ENCODE measurements at regions not wholly inside any gene's neighbourhood (a gene's known extent, or its start where the extent isn't known, plus 50 kb on each side); places are given as distances from the start of the nearest gene placed in this dataset.
A peak's percentile ranks its signal among the peaks of the same experiment; 100 is the strongest.

- Histone ChIP-seq H3K4me1 (ENCODE audit: control insufficient read depth in 2 of 2, insufficient read depth in 2 of 2, low read length in 2 of 2) (no peaks in the 10 kb centered on the region), H3K9me3 (ENCODE audit: control insufficient read depth in 2 of 3, low read length in 3 of 3) (no peaks in the 10 kb centered on the region), H3K36me3 (ENCODE audit: control insufficient read depth in 2 of 3, insufficient read depth in 3 of 3, low read length in 3 of 3) (no peaks in the 10 kb centered on the region), H3K27me3 (ENCODE audit: control insufficient read depth in 2 of 2, insufficient read depth in 2 of 2, low read length in 2 of 2) (no peaks in the 10 kb centered on the region), H3K27ac (ENCODE audit: low read depth, low read length) (no peak overlapping the region), H3K4me3 (ENCODE audit: low read length) (no peak overlapping the region)
- ChIA-PET CTCF (no interaction called here), POLR2A (no interaction called here)
- intact Hi-C loops (cut with micrococcal nuclease), result no loop called here
- peaks cover 0 to 6% (median 2%) of the 10 kb centered on the region in 11 donors for H3K9me3 Mint-ChIP-seq
- peaks cover 0 to 13% (median 10%) of the 10 kb centered on the region in 7 donors for H3K4me1 Mint-ChIP-seq
- ATAC-seq (no peak), DNase-seq (peak in 1 of 9 donors; percentile 7)
- H3K4me3 Mint-ChIP-seq, result no peak overlapping the region
- peaks cover 0 to 19% (median 14%) of the 10 kb centered on the region in 5 donors for H3K27me3 Mint-ChIP-seq
- H3K27ac Mint-ChIP-seq, result no peak overlapping the region
- H3K36me3 Mint-ChIP-seq, result no peaks in the 10 kb centered on the region
Measured at GRCh38 chr16:66295761-66296546, 70.5 kb upstream of the CDH5 start.

- Histone ChIP-seq H3K27me3 (ENCODE audit: control insufficient read depth in 2 of 2, insufficient read depth in 2 of 2, low read length in 2 of 2) (no peaks in the 10 kb centered on the region), H3K9me3 (ENCODE audit: control insufficient read depth in 2 of 3, low read length in 3 of 3) (no peaks in the 10 kb centered on the region), H3K4me1 (ENCODE audit: control insufficient read depth in 2 of 2, insufficient read depth in 2 of 2, low read length in 2 of 2) (no peaks in the 10 kb centered on the region), H3K36me3 (ENCODE audit: control insufficient read depth in 2 of 3, insufficient read depth in 3 of 3, low read length in 3 of 3) (no peaks in the 10 kb centered on the region), H3K4me3 (ENCODE audit: low read length) (no peak overlapping the region), H3K27ac (ENCODE audit: low read depth, low read length) (no peak overlapping the region)
- ATAC-seq (no peak), DNase-seq (peak in 1 of 9 donors; percentile 3)
- Mint-ChIP-seq H3K27ac (no peak overlapping the region), H3K27me3 (peaks cover 0 to 19% (median 14%) of the 10 kb centered on the region in 5 donors), H3K9me3 (peaks cover 0 to 6% (median 1%) of the 10 kb centered on the region in 11 donors), H3K4me1 (peaks cover 0 to 10% (median 9%) of the 10 kb centered on the region in 7 donors), H3K4me3 (no peak overlapping the region), H3K36me3 (no peaks in the 10 kb centered on the region)
- CTCF ChIA-PET, result no interaction called here
- intact Hi-C loops (cut with micrococcal nuclease), result no loop called here
- POLR2A ChIA-PET, result no interaction called here
Measured at GRCh38 chr16:66295213-66295612, 71.3 kb upstream of the CDH5 start.

GRCh38 chr16:66294507-66294906, 72.0 kb upstream of the CDH5 start:
- intact Hi-C loops (cut with micrococcal nuclease), result no loop called here
- H3K4me3 Mint-ChIP-seq, result no peak overlapping the region
- ChIA-PET POLR2A (no interaction called here), CTCF (no interaction called here)
- H3K36me3 ChIP-seq (ENCODE audit: control insufficient read depth in 2 of 3, insufficient read depth in 3 of 3, low read length in 3 of 3), result no peaks in the 10 kb centered on the region
- DNase-seq (no peak), ATAC-seq (no peak)
- peaks cover 0 to 19% (median 14%) of the 10 kb centered on the region in 5 donors for H3K27me3 Mint-ChIP-seq
- no peak overlapping the region for H3K4me3 ChIP-seq (ENCODE audit: low read length)
- no peak overlapping the region for H3K27ac Mint-ChIP-seq
- H3K36me3 Mint-ChIP-seq, result no peaks in the 10 kb centered on the region
- H3K4me1 Mint-ChIP-seq, result peaks cover 0 to 7% (median 6%) of the 10 kb centered on the region in 7 donors
- H3K4me1 ChIP-seq (ENCODE audit: control insufficient read depth in 2 of 2, insufficient read depth in 2 of 2, low read length in 2 of 2), result no peaks in the 10 kb centered on the region
- no peaks in the 10 kb centered on the region for H3K9me3 ChIP-seq (ENCODE audit: control insufficient read depth in 2 of 3, low read length in 3 of 3)
- H3K27me3 ChIP-seq (ENCODE audit: control insufficient read depth in 2 of 2, insufficient read depth in 2 of 2, low read length in 2 of 2), result no peaks in the 10 kb centered on the region
- peaks cover 0 to 6% (median 0%) of the 10 kb centered on the region in 11 donors for H3K9me3 Mint-ChIP-seq
- no peak overlapping the region for H3K27ac ChIP-seq (ENCODE audit: low read depth, low read length)

- no peak overlapping the region for H3K27ac ChIP-seq (ENCODE audit: low read depth, low read length)
- POLR2A ChIA-PET, result no interaction called here
- no peak overlapping the region for H3K4me3 Mint-ChIP-seq
- H3K27ac Mint-ChIP-seq, result no peak overlapping the region
- H3K4me1 ChIP-seq (ENCODE audit: control insufficient read depth in 2 of 2, insufficient read depth in 2 of 2, low read length in 2 of 2), result no peaks in the 10 kb centered on the region
- DNase-seq, result peak in 1 of 9 donors; percentile 1
- ATAC-seq, result no peak
- H3K9me3 Mint-ChIP-seq, result peaks cover 0 to 1% (median 0%) of the 10 kb centered on the region in 11 donors
- peaks cover 0 to 19% (median 14%) of the 10 kb centered on the region in 5 donors for H3K27me3 Mint-ChIP-seq
- H3K4me1 Mint-ChIP-seq, result peaks cover 0 to under 1% (median under 1%) of the 10 kb centered on the region in 7 donors
- no peak overlapping the region for H3K4me3 ChIP-seq (ENCODE audit: low read length)
- no peaks in the 10 kb centered on the region for H3K27me3 ChIP-seq (ENCODE audit: control insufficient read depth in 2 of 2, insufficient read depth in 2 of 2, low read length in 2 of 2)
- CTCF ChIA-PET, result no interaction called here
- H3K36me3 Mint-ChIP-seq, result no peaks in the 10 kb centered on the region
- no peaks in the 10 kb centered on the region for H3K9me3 ChIP-seq (ENCODE audit: control insufficient read depth in 2 of 3, low read length in 3 of 3)
- no peaks in the 10 kb centered on the region for H3K36me3 ChIP-seq (ENCODE audit: control insufficient read depth in 2 of 3, insufficient read depth in 3 of 3, low read length in 3 of 3)
- intact Hi-C loops (cut with micrococcal nuclease), result no loop called here
Measured at GRCh38 chr16:66293932-66294331, 72.6 kb upstream of the CDH5 start.

- no peaks in the 10 kb centered on the region for H3K36me3 ChIP-seq (ENCODE audit: control insufficient read depth in 2 of 3, insufficient read depth in 3 of 3, low read length in 3 of 3)
- no peak overlapping the region for H3K4me3 ChIP-seq (ENCODE audit: low read length)
- intact Hi-C loops (cut with micrococcal nuclease), result no loop called here
- POLR2A ChIA-PET, result no interaction called here
- ATAC-seq (no peak), DNase-seq (peak in 1 of 9 donors; percentile 14)
- CTCF ChIA-PET, result no interaction called here
- no peaks in the 10 kb centered on the region for H3K36me3 Mint-ChIP-seq
- H3K4me3 Mint-ChIP-seq, result no peak overlapping the region
- no peaks in the 10 kb centered on the region for H3K27me3 ChIP-seq (ENCODE audit: control insufficient read depth in 2 of 2, insufficient read depth in 2 of 2, low read length in 2 of 2)
- no peaks in the 10 kb centered on the region for H3K9me3 ChIP-seq (ENCODE audit: control insufficient read depth in 2 of 3, low read length in 3 of 3)
- H3K27me3 Mint-ChIP-seq, result peaks cover 0 to 19% (median 14%) of the 10 kb centered on the region in 5 donors
- peaks cover 0 to 1% (median 0%) of the 10 kb centered on the region in 11 donors for H3K9me3 Mint-ChIP-seq
- no peak overlapping the region for H3K27ac Mint-ChIP-seq
- H3K4me1 Mint-ChIP-seq, result no peaks in the 10 kb centered on the region
- H3K27ac ChIP-seq (ENCODE audit: low read depth, low read length), result no peak overlapping the region
- no peaks in the 10 kb centered on the region for H3K4me1 ChIP-seq (ENCODE audit: control insufficient read depth in 2 of 2, insufficient read depth in 2 of 2, low read length in 2 of 2)
Measured at GRCh38 chr16:66293207-66293735, 73.2 kb upstream of the CDH5 start.

GRCh38 chr16:66292241-66292935, 74.1 kb upstream of the CDH5 start:
- Histone ChIP-seq H3K36me3 (ENCODE audit: control insufficient read depth in 2 of 3, insufficient read depth in 3 of 3, low read length in 3 of 3) (no peaks in the 10 kb centered on the region), H3K4me1 (ENCODE audit: control insufficient read depth in 2 of 2, insufficient read depth in 2 of 2, low read length in 2 of 2) (no peaks in the 10 kb centered on the region), H3K27ac (ENCODE audit: low read depth, low read length) (no peak overlapping the region), H3K4me3 (ENCODE audit: low read length) (no peak overlapping the region), H3K9me3 (ENCODE audit: control insufficient read depth in 2 of 3, low read length in 3 of 3) (no peaks in the 10 kb centered on the region), H3K27me3 (ENCODE audit: control insufficient read depth in 2 of 2, insufficient read depth in 2 of 2, low read length in 2 of 2) (no peaks in the 10 kb centered on the region)
- intact Hi-C loops (cut with micrococcal nuclease), result no loop called here
- DNase-seq, result peak in 1 of 9 donors; percentile 8
- Mint-ChIP-seq H3K27ac (no peak overlapping the region), H3K9me3 (peaks cover 0 to 1% (median 0%) of the 10 kb centered on the region in 11 donors), H3K27me3 (peaks cover 0 to 19% (median 14%) of the 10 kb centered on the region in 5 donors), H3K36me3 (no peaks in the 10 kb centered on the region), H3K4me3 (no peak overlapping the region), H3K4me1 (no peaks in the 10 kb centered on the region)
- ATAC-seq, result no peak
- CTCF ChIA-PET, result no interaction called here
- POLR2A ChIA-PET, result no interaction called here

Measured in naive thymus-derived CD4-positive, alpha-beta T cell (primary cell).